ENCODE measurements at regions not wholly inside any gene's neighbourhood (a gene's known extent, or its start where the extent isn't known, plus 50 kb on each side); places are given as distances from the start of the nearest gene placed in this dataset.
A peak's percentile ranks its signal among the peaks of the same experiment; 100 is the strongest.

GRCh38 chr3:143210141-143210540 lies 90.6 kb downstream of the CHST2 start:
- TF ChIP-seq CREB5 (CRISPR knock-in tag; IDR thresholded peaks at IDR 0.05; ENCODE audit: low read depth) (no peak), ESRRG (CRISPR knock-in tag; IDR thresholded peaks at IDR 0.05) (no peak), PPARA (CRISPR knock-in tag; IDR thresholded peaks at IDR 0.05; ENCODE audit: borderline replicate concordance) (no peak), ZNF70 (CRISPR knock-in tag; IDR thresholded peaks at IDR 0.05) (no peak), TOX (CRISPR knock-in tag; IDR thresholded peaks at IDR 0.05; ENCODE audit: borderline replicate concordance) (no peak), POU6F1 (CRISPR knock-in tag; IDR thresholded peaks at IDR 0.05; ENCODE audit: borderline replicate concordance, low read depth) (no peak), ZFP3 (CRISPR knock-in tag; IDR thresholded peaks at IDR 0.05) (no peak), ZNF8 (CRISPR knock-in tag; IDR thresholded peaks at IDR 0.05) (no peak), SNAI2 (CRISPR knock-in tag; IDR thresholded peaks at IDR 0.05) (no peak), CSRNP3 (CRISPR knock-in tag; IDR thresholded peaks at IDR 0.05) (no peak), ZFP30 (CRISPR knock-in tag; IDR thresholded peaks at IDR 0.05) (no peak), RARB (CRISPR knock-in tag; IDR thresholded peaks at IDR 0.05) (no peak), ISL1 (CRISPR knock-in tag; IDR thresholded peaks at IDR 0.05) (no peak), TCF4 (CRISPR knock-in tag; IDR thresholded peaks at IDR 0.05; ENCODE audit: borderline replicate concordance) (no peak), BACH2 (CRISPR knock-in tag; IDR thresholded peaks at IDR 0.05; ENCODE audit: borderline replicate concordance) (no peak), GLIS3 (CRISPR knock-in tag; IDR thresholded peaks at IDR 0.05) (no peak)
- no peak for ATAC-seq

- no peak for TF ChIP-seq CREB5 (CRISPR knock-in tag; IDR thresholded peaks at IDR 0.05; ENCODE audit: low read depth)
- no peak for TF ChIP-seq ARNTL (CRISPR knock-in tag; IDR thresholded peaks at IDR 0.05; ENCODE audit: borderline replicate concordance, low read depth)
- no peak for TF ChIP-seq CSRNP3 (CRISPR knock-in tag; IDR thresholded peaks at IDR 0.05)
- TF ChIP-seq ZFP3 (CRISPR knock-in tag; IDR thresholded peaks at IDR 0.05) = no peak
- TF ChIP-seq CSDC2 (CRISPR knock-in tag; IDR thresholded peaks at IDR 0.05) = no peak
- TF ChIP-seq TSHZ2 (CRISPR knock-in tag; IDR thresholded peaks at IDR 0.05) = no peak
- no peak for TF ChIP-seq TCF4 (CRISPR knock-in tag; IDR thresholded peaks at IDR 0.05; ENCODE audit: borderline replicate concordance)
- TF ChIP-seq RARB (CRISPR knock-in tag; IDR thresholded peaks at IDR 0.05) = no peak; the same call in 1 of the 2 replicates
- ATAC-seq = peak; percentile 69; the same call in 2 of the 3 replicates
Measured at GRCh38 chr3:143215059-143215458, 95.5 kb downstream of the CHST2 start.

Measured in SK-N-SH treated with all-trans-retinoic acid at 6 μM for 48 hours (cell line).